Testis (tissue), 2 donors: ENCODE measurements at regions not wholly inside any gene's neighbourhood (a gene's known extent, or its start where the extent isn't known, plus 50 kb on each side); places are given as distances from the start of the nearest gene placed in this dataset.

ENCODE experiments used
- DNase-seq: peaks from one replicate; pipeline ENCODE4 v3.0.0-alpha.2; 2019
- H3K27ac ChIP-seq, 2 donors: fragments of 200-600 bp; sonication (generic); one replicate each; pipeline ENCODE4 v1.5.1; 2019
- H3K27me3 ChIP-seq: fragments of 200-600 bp; sonication (generic); one replicate; pipeline ENCODE4 v1.5.1; 2019
- H3K36me3 ChIP-seq: fragments of 200-600 bp; sonication (generic); one replicate; pipeline ENCODE4 v1.5.1; 2017; ENCODE audit warnings: low read depth; ENCODE audit errors: missing control alignments
- H3K4me1 ChIP-seq: fragments of 200-600 bp; sonication (generic); one replicate; pipeline ENCODE4 v1.5.1; 2019
- H3K4me3 ChIP-seq, 2 donors: fragments of 200-600 bp; sonication (generic); one replicate each; pipeline ENCODE4 v1.5.1; 2017 to 2019
- H3K9me3 ChIP-seq: fragments of 200-600 bp; sonication (generic); one replicate; pipeline ENCODE4 v1.5.1; 2017
- CTCF ChIP-seq, 3 experiments: fragments of 450-650 bp in 2 of 3; fragments of 200-600 bp in 1 of 3; sonication (generic) in 1 of 3; IDR thresholded peaks; one replicate each; pipeline ENCODE4 v1.5.1; 2016 to 2019; ENCODE audit warnings: antibody characterized with exemption in 3 of 3, mild to moderate bottlenecking in 2 of 3, moderate library complexity in 1 of 3
- POLR2A ChIP-seq: fragments of 450-650 bp; IDR thresholded peaks from one replicate; pipeline ENCODE4 v1.6.1; 2017; ENCODE audit warnings: antibody characterized with exemption, mild to moderate bottlenecking, moderate library complexity
- WGBS, 2 donors: methylation state at CpG; one replicate each; pipeline ENCODE4 v1.1.5; 2018; 5-methylcytosine and 5-hydroxymethylcytosine counted together
- intact Hi-C: fragments of 100-400 bp; cut with DNase I; formaldehyde crosslinking; loops from one replicate; pipeline ENCODE4 v1.15.1; 2023; ENCODE audit warnings: low total_unique reads
- small RNA-seq, 2 donors: library from RNA; depleted of rRNA; stranded (forward); fragments of <200 nt; gene quantifications; one replicate each; pipeline ENCODE3, GENCODE V24; 2016

- Histone ChIP-seq H3K27ac (no peak overlapping the region), H3K9me3 (no peaks in the 10 kb centered on the region), H3K36me3 (no peaks in the 10 kb centered on the region), H3K4me3 (no peak overlapping the region), H3K4me1 (no peaks in the 10 kb centered on the region), H3K27me3 (no peaks in the 10 kb centered on the region)
- intact Hi-C loops, result no loop called here
- WGBS, 2 donors, result 94 to 98% methylated on average over 1 of the region's 1 CpG
- no peak for TF ChIP-seq POLR2A
- no peak for TF ChIP-seq CTCF (IDR thresholded peaks at IDR 0.05)
- DNase-seq, result no peak
Measured at GRCh38 chr4:133084421-133084820, 64.7 kb upstream of the PCDH10 start.

- Histone ChIP-seq H3K36me3 (no peaks in the 10 kb centered on the region), H3K27ac (no peak overlapping the region), H3K4me1 (no peaks in the 10 kb centered on the region), H3K9me3 (no peaks in the 10 kb centered on the region), H3K4me3 (no peak overlapping the region), H3K27me3 (no peaks in the 10 kb centered on the region)
- no peak for DNase-seq
- WGBS, 2 donors, result 94 to 97% methylated on average over 2 of the region's 2 CpGs
- no peak for TF ChIP-seq CTCF (IDR thresholded peaks at IDR 0.05)
- TF ChIP-seq POLR2A, result no peak
- intact Hi-C loops, result no loop called here
Measured at GRCh38 chr4:133095591-133095990, 53.5 kb upstream of the PCDH10 start.

GRCh38 chr4:133096972-133097371 lies 52.1 kb upstream of the PCDH10 start:
- TF ChIP-seq CTCF (IDR thresholded peaks at IDR 0.05), result no peak
- TF ChIP-seq POLR2A, result no peak
- 15 to 20% methylated on average over 1 of the region's 1 CpG for WGBS, 2 donors
- H3K4me1 ChIP-seq, result no peaks in the 10 kb centered on the region

More at GRCh38 chr4:133096972-133097371, 52.1 kb upstream of the PCDH10 start:
- Histone ChIP-seq H3K36me3 (no peaks in the 10 kb centered on the region), H3K27ac (no peak overlapping the region), H3K9me3 (no peaks in the 10 kb centered on the region), H3K4me3 (no peak overlapping the region), H3K27me3 (no peaks in the 10 kb centered on the region)
- intact Hi-C loops, result no loop called here
- no peak for DNase-seq

Small RNA genes lying in the stretch of these regions (small RNA-seq; reads per million reads assigned to genes)
- 0 reads per million in 2 donors for gene AC096711.1
